ENCODE measurements at regions not wholly inside any gene's neighbourhood (a gene's known extent, or its start where the extent isn't known, plus 50 kb on each side); places are given as distances from the start of the nearest gene placed in this dataset.
"Not testable (repeated sequence)": the region's sequence is repeated elsewhere in the genome, so short reads cannot be mapped to it uniquely, and the experiment has no call there.

DNA sequence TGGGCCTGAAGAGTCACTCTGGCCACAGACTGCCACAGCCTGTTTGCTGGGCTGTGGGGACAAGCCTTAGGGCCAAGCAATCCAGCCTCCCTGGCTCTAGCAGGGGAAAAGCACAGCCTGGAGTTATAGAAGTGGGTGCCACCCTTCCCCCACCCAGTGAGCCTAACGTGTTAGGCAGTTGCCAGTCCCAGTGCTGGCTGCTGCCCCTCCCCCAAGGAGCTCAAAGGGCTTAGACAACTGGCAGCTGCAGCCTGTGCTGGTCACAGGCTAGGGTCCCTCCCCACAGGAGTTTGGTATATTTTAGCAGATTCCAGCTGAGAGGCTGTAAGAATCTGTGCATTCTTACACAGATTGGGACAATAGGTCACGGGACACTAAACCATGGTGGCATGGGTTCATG is 370.3 kb upstream of the FGF16 start:
- no peaks in the 10 kb centered on the region for H3K79me2 ChIP-seq (ENCODE audit: insufficient read depth, low read length)
- ChIA-PET POLR2A (no interaction called here), CTCF (no interaction called here), RAD21 (ENCODE audit: low non-redundant PET in 1 of 2, low total read pairs in 2 of 2, uncharacterized antibody in 2 of 2, unreplicated experiment in 2 of 2) (no interaction called here)
- ATAC-seq, result no peak
- TF ChIP-seq RAD21 (IDR thresholded peaks at IDR 0.05; ENCODE audit: low read depth) (no peak), ZNF274 (IDR thresholded peaks at IDR 0.05; ENCODE audit: low read depth, low read length) (no peak), SIN3A (IDR thresholded peaks at IDR 0.05; ENCODE audit: low read depth) (no peak), SRF (IDR thresholded peaks at IDR 0.05; ENCODE audit: low read depth) (no peak), YY1 (IDR thresholded peaks at IDR 0.05; ENCODE audit: extremely low read depth, insufficient replicate concordance, low read depth, low read length) (no peak), CBX3 (IDR thresholded peaks at IDR 0.05; ENCODE audit: low read depth) (no peak), POLR2A (IDR thresholded peaks at IDR 0.05; ENCODE audit: borderline replicate concordance, extremely low read depth, insufficient read depth, insufficient read length) (no peak), EZH2phosphoT487 (IDR thresholded peaks at IDR 0.05; ENCODE audit: borderline replicate concordance) (no peak)
- TF ChIP-seq, protein P1, sequence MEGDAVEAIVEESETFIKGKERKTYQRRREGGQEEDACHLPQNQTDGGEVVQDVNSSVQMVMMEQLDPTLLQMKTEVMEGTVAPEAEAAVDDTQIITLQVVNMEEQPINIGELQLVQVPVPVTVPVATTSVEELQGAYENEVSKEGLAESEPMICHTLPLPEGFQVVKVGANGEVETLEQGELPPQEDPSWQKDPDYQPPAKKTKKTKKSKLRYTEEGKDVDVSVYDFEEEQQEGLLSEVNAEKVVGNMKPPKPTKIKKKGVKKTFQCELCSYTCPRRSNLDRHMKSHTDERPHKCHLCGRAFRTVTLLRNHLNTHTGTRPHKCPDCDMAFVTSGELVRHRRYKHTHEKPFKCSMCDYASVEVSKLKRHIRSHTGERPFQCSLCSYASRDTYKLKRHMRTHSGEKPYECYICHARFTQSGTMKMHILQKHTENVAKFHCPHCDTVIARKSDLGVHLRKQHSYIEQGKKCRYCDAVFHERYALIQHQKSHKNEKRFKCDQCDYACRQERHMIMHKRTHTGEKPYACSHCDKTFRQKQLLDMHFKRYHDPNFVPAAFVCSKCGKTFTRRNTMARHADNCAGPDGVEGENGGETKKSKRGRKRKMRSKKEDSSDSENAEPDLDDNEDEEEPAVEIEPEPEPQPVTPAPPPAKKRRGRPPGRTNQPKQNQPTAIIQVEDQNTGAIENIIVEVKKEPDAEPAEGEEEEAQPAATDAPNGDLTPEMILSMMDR (IDR thresholded peaks at IDR 0.05 in 2 of 3, conservative IDR thresholded peaks at IDR 0.05 in 1 of 3; ENCODE audit: borderline replicate concordance in 1 of 3, insufficient read depth in 1 of 3, low read depth in 2 of 3, low read length in 2 of 3), result no peak
- H3K36me3 ChIP-seq (ENCODE audit: control insufficient read depth in 1 of 2, insufficient read depth in 2 of 2, low read length in 2 of 2), result no peaks in the 10 kb centered on the region
- H3K9me2 ChIP-seq (ENCODE audit: insufficient read depth), result no peaks in the 10 kb centered on the region
- H4K20me1 ChIP-seq (ENCODE audit: insufficient read depth), result no peaks in the 10 kb centered on the region
- no peak overlapping the region for H3K4me2 ChIP-seq (ENCODE audit: low read length)
- H3K27ac ChIP-seq (ENCODE audit: low read depth, low read length), result no peak overlapping the region
- no peak for DNase-seq (ENCODE audit: low read depth, low spot score)
- no peaks in the 10 kb centered on the region for H3K27me3 ChIP-seq (ENCODE audit: insufficient read depth, low read length)
- no peak overlapping the region for H3K9ac ChIP-seq (ENCODE audit: low read length)
- H3K4me3 ChIP-seq (replicated peaks in 1 of 2; ENCODE audit: low read depth in 1 of 2, low read length in 2 of 2), result no peak overlapping the region
- H3K9me3 ChIP-seq (ENCODE audit: control insufficient read depth in 1 of 2, insufficient read depth in 1 of 2, low read depth in 1 of 2, low read length in 2 of 2), result no peaks in the 10 kb centered on the region
- no peak overlapping the region for H2AFZ ChIP-seq (ENCODE audit: low read depth, low read length, poor library complexity, severe bottlenecking)
- intact Hi-C loops (cut with micrococcal nuclease), result no loop called here
- no peaks in the 10 kb centered on the region for H3K4me1 ChIP-seq (ENCODE audit: control insufficient read depth in 1 of 2, insufficient read depth in 2 of 2, low read length in 2 of 2)
- no TSS peak for BruUV-seq (replicated peaks)

DNA sequence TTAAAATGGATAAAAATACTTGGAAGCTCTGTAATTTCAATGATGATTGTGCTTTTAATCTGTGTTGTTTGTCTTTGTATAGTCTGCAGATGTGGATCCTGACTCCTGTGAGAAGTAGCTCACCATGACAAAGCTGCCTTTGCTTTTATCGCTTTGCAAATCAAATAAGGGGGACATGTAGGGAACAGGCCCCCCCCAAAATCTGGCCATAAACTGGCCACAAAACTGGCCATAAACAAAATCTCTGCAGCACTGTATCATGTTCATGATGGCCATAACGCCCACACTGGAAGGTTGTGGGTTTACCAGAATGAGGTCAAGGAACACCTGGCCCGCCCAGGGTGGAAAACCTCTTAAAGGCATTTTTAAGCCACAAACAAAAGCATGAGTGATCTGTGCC is 366.0 kb upstream of the FGF16 start:
- H3K9me2 ChIP-seq (ENCODE audit: insufficient read depth); H3K79me2 ChIP-seq (ENCODE audit: insufficient read depth, low read length); CTCF ChIA-PET; H3K4me1 ChIP-seq (ENCODE audit: control insufficient read depth in 1 of 2, insufficient read depth in 2 of 2, low read length in 2 of 2); H3K36me3 ChIP-seq (ENCODE audit: control insufficient read depth in 1 of 2, insufficient read depth in 2 of 2, low read length in 2 of 2); DNase-seq (ENCODE audit: low read depth, low spot score); RAD21 ChIA-PET (ENCODE audit: low non-redundant PET in 1 of 2, low total read pairs in 2 of 2, uncharacterized antibody in 2 of 2, unreplicated experiment in 2 of 2); H3K9me3 ChIP-seq (ENCODE audit: control insufficient read depth in 1 of 2, insufficient read depth in 1 of 2, low read depth in 1 of 2, low read length in 2 of 2); intact Hi-C loops (cut with micrococcal nuclease); H4K20me1 ChIP-seq (ENCODE audit: insufficient read depth); POLR2A ChIA-PET; H2AFZ ChIP-seq (ENCODE audit: low read depth, low read length, poor library complexity, severe bottlenecking); H3K4me3 ChIP-seq (replicated peaks in 1 of 2; ENCODE audit: low read depth in 1 of 2, low read length in 2 of 2); H3K27me3 ChIP-seq (ENCODE audit: insufficient read depth, low read length); H3K27ac ChIP-seq (ENCODE audit: low read depth, low read length); H3K9ac ChIP-seq (ENCODE audit: low read length); BruUV-seq (replicated peaks); H3K4me2 ChIP-seq (ENCODE audit: low read length); ATAC-seq: not testable (repeated sequence)
